Stomach (tissue), 4 donors: ENCODE measurements at regions not wholly inside any gene's neighbourhood (a gene's known extent, or its start where the extent isn't known, plus 50 kb on each side); places are given as distances from the start of the nearest gene placed in this dataset.

ENCODE experiments used
- EP300 ChIP-seq: sonication (generic); formaldehyde crosslinking; IDR thresholded peaks from one replicate; pipeline ENCODE4 v1.6.1; 2017; ENCODE audit warnings: antibody characterized with exemption
- POLR2AphosphoS5 ChIP-seq, 3 donors: sonication (generic); formaldehyde crosslinking; IDR thresholded peaks; one replicate each; pipeline ENCODE4 v1.6.1; 2016; ENCODE audit warnings: antibody characterized with exemption in 3 of 3
- TF ChIP-seq, protein P1 (sequence below), 7 experiments: fragments of 450-650 bp in 4 of 7; fragments of 200-600 bp in 3 of 7; sonication (generic) in 3 of 7; IDR thresholded peaks; one replicate each; pipeline ENCODE4 v1.5.1; 2016 to 2019; ENCODE audit warnings: antibody characterized with exemption in 7 of 7, control low read depth in 2 of 7, mild to moderate bottlenecking in 1 of 7

DNA sequence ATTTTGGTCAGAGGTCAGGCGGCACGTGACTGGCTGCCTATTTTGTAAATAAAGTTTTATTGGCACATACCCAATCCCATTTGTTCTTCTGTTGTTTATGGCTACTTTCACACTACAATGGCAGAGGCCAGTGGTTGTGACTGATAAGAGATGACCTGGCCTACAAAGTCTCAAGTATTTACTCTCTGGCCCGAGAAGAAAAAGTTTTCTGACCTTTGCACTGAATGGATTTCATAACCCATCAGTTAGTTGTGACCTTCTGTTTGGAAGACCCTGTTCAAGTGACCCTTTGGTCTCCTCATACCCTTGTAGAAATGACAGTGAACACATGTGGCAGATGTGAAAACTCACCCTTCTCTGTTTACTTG is 121.4 kb upstream of the MGAT5 start:
- TF ChIP-seq, protein P1, sequence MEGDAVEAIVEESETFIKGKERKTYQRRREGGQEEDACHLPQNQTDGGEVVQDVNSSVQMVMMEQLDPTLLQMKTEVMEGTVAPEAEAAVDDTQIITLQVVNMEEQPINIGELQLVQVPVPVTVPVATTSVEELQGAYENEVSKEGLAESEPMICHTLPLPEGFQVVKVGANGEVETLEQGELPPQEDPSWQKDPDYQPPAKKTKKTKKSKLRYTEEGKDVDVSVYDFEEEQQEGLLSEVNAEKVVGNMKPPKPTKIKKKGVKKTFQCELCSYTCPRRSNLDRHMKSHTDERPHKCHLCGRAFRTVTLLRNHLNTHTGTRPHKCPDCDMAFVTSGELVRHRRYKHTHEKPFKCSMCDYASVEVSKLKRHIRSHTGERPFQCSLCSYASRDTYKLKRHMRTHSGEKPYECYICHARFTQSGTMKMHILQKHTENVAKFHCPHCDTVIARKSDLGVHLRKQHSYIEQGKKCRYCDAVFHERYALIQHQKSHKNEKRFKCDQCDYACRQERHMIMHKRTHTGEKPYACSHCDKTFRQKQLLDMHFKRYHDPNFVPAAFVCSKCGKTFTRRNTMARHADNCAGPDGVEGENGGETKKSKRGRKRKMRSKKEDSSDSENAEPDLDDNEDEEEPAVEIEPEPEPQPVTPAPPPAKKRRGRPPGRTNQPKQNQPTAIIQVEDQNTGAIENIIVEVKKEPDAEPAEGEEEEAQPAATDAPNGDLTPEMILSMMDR (IDR thresholded peaks at IDR 0.05): no peak
- no peak for TF ChIP-seq EP300
- peak in 1 of 3 donors; percentile 14 for TF ChIP-seq POLR2AphosphoS5 (IDR thresholded peaks at IDR 0.05)
